OCI-M1 (cell line): ENCODE measurements at regions not wholly inside any gene's neighbourhood (a gene's known extent, or its start where the extent isn't known, plus 50 kb on each side); places are given as distances from the start of the nearest gene placed in this dataset.

Experiments
- DNase-seq: peaks from one replicate; lab custom pipeline; 2025; lab: John Stamatoyannopoulos, UW

GRCh38 chr6:113495521-113495920, 361.6 kb upstream of the MARCKS start:
- no peak for DNase-seq

- no peak for DNase-seq
Observed at GRCh38 chr6:113496166-113496565, 361.0 kb upstream of the MARCKS start.

- DNase-seq = no peak
Observed at GRCh38 chr6:113500221-113500620, 356.9 kb upstream of the MARCKS start.

- no peak for DNase-seq
Observed at GRCh38 chr6:113505084-113505699, 352.0 kb upstream of the MARCKS start.

- no peak for DNase-seq
Observed at GRCh38 chr6:113508249-113508648, 348.9 kb upstream of the MARCKS start.

GRCh38 chr6:113511100-113511499, 346.0 kb upstream of the MARCKS start:
- no peak for DNase-seq

GRCh38 chr6:113512576-113512975, 344.6 kb upstream of the MARCKS start:
- no peak for DNase-seq

- DNase-seq = no peak
Observed at GRCh38 chr6:113513086-113513485, 344.1 kb upstream of the MARCKS start.

- DNase-seq = no peak
Observed at GRCh38 chr6:113522376-113522775, 334.8 kb upstream of the MARCKS start.

GRCh38 chr6:113524826-113525225, 332.3 kb upstream of the MARCKS start:
- no peak for DNase-seq

- DNase-seq = no peak
Observed at GRCh38 chr6:113526553-113526952, 330.6 kb upstream of the MARCKS start.

- DNase-seq = no peak
Observed at GRCh38 chr6:113526995-113527394, 330.1 kb upstream of the MARCKS start.

- DNase-seq = no peak
Observed at GRCh38 chr6:113528111-113528510, 329.0 kb upstream of the MARCKS start.

GRCh38 chr6:113529196-113529595, 327.9 kb upstream of the MARCKS start:
- no peak for DNase-seq

GRCh38 chr6:113529879-113530278, 327.3 kb upstream of the MARCKS start:
- DNase-seq = no peak

GRCh38 chr6:113530769-113531168, 326.4 kb upstream of the MARCKS start:
- no peak for DNase-seq

- DNase-seq = no peak
Observed at GRCh38 chr6:113539202-113539601, 317.9 kb upstream of the MARCKS start.

GRCh38 chr6:113539623-113540022, 317.5 kb upstream of the MARCKS start:
- DNase-seq = no peak

GRCh38 chr6:113540466-113540865, 316.7 kb upstream of the MARCKS start:
- no peak for DNase-seq

GRCh38 chr6:113551168-113551567, 306.0 kb upstream of the MARCKS start:
- no peak for DNase-seq

- DNase-seq = no peak
Observed at GRCh38 chr6:113556775-113557174, 300.4 kb upstream of the MARCKS start.

- no peak for DNase-seq
Observed at GRCh38 chr6:113558431-113558830, 298.7 kb upstream of the MARCKS start.

GRCh38 chr6:113558966-113559365, 298.2 kb upstream of the MARCKS start:
- peak; percentile 25 for DNase-seq

- DNase-seq = no peak
Observed at GRCh38 chr6:113560376-113560775, 296.8 kb upstream of the MARCKS start.

GRCh38 chr6:113560908-113561307, 296.2 kb upstream of the MARCKS start:
- no peak for DNase-seq
